Loucy (cell line): ENCODE measurements at regions not wholly inside any gene's neighbourhood (a gene's known extent, or its start where the extent isn't known, plus 50 kb on each side); places are given as distances from the start of the nearest gene placed in this dataset.

ENCODE experiments used
- EZH2phosphoT487 ChIP-seq: fragments of 200-600 bp; IDR thresholded peaks from 2 replicates; pipeline ENCODE4 v1.6.1; 2018; ENCODE audit warnings: antibody characterized with exemption, mild to moderate bottlenecking, moderate library complexity, borderline replicate concordance
- TF ChIP-seq, protein P1 (sequence below): fragments of 200-600 bp; sonication (generic); conservative IDR thresholded peaks from 2 replicates; pipeline ENCODE4 v1.5.1; 2014; ENCODE audit warnings: mild to moderate bottlenecking, antibody characterized with exemption, low read length

- TF ChIP-seq, protein P1, sequence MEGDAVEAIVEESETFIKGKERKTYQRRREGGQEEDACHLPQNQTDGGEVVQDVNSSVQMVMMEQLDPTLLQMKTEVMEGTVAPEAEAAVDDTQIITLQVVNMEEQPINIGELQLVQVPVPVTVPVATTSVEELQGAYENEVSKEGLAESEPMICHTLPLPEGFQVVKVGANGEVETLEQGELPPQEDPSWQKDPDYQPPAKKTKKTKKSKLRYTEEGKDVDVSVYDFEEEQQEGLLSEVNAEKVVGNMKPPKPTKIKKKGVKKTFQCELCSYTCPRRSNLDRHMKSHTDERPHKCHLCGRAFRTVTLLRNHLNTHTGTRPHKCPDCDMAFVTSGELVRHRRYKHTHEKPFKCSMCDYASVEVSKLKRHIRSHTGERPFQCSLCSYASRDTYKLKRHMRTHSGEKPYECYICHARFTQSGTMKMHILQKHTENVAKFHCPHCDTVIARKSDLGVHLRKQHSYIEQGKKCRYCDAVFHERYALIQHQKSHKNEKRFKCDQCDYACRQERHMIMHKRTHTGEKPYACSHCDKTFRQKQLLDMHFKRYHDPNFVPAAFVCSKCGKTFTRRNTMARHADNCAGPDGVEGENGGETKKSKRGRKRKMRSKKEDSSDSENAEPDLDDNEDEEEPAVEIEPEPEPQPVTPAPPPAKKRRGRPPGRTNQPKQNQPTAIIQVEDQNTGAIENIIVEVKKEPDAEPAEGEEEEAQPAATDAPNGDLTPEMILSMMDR = no peak
- no peak for TF ChIP-seq EZH2phosphoT487
These were observed 153.2 kb downstream of the CAVIN4 start for GRCh38 chr9:100731038-100731556.
